Left ventricle myocardium inferior (tissue), 1 donor: ENCODE measurements at regions not wholly inside any gene's neighbourhood (a gene's known extent, or its start where the extent isn't known, plus 50 kb on each side); places are given as distances from the start of the nearest gene placed in this dataset.

ENCODE experiments used
- DNase-seq: peaks from one replicate; pipeline ENCODE4 v3.0.0-alpha.2; 2020
- H3K27ac ChIP-seq: fragments of 200-600 bp; replicated peaks from 2 replicates; pipeline ENCODE4 v1.8.0; 2021
- H3K27me3 ChIP-seq: fragments of 200-600 bp; 2 replicates; pipeline ENCODE4 v1.8.0; 2021; ENCODE audit warnings: low read depth
- H3K36me3 ChIP-seq: fragments of 200-600 bp; 2 replicates; pipeline ENCODE4 v1.8.0; 2021
- H3K4me1 ChIP-seq: fragments of 200-600 bp; 2 replicates; pipeline ENCODE4 v1.8.0; 2021
- H3K4me3 ChIP-seq: fragments of 200-600 bp; 2 replicates; pipeline ENCODE4 v1.8.0; 2021; ENCODE audit warnings: mild to moderate bottlenecking, moderate library complexity
- H3K9me3 ChIP-seq: fragments of 200-600 bp; replicated peaks from 2 replicates; pipeline ENCODE4 v1.8.0; 2021
- CTCF ChIP-seq: fragments of 200-600 bp; IDR thresholded peaks from 2 replicates; pipeline ENCODE4 v1.8.0; 2021; ENCODE audit warnings: antibody characterized with exemption, mild to moderate bottlenecking, borderline replicate concordance
- intact Hi-C: fragments of 100-400 bp; cut with micrococcal nuclease; formaldehyde crosslinking; loops from one replicate; pipeline ENCODE4 v1.11.0; 2022
- donor health status: DM: no; HTN: yes; CAD: no; lungs with severe emphysema.

GRCh38 chr1:177547200-177547599, 376.4 kb downstream of the BRINP2 start:
- Histone ChIP-seq H3K4me3 (no peak overlapping the region), H3K27ac (no peak overlapping the region), H3K9me3 (peaks cover 51% of the 10 kb centered on the region), H3K4me1 (no peaks in the 10 kb centered on the region), H3K27me3 (peaks cover 33% of the 10 kb centered on the region), H3K36me3 (no peaks in the 10 kb centered on the region)
- DNase-seq: no peak
- intact Hi-C loops: no loop called here
- no peak for TF ChIP-seq CTCF

GRCh38 chr1:177546346-177546745, 375.6 kb downstream of the BRINP2 start:
- intact Hi-C loops: no loop called here
- no peak for TF ChIP-seq CTCF

GRCh38 chr1:177526201-177526600, 355.4 kb downstream of the BRINP2 start:
- H3K4me1 ChIP-seq: peaks cover 13% of the 10 kb centered on the region
- no peaks in the 10 kb centered on the region for H3K36me3 ChIP-seq
- no peak overlapping the region for H3K27ac ChIP-seq
- peaks cover 12% of the 10 kb centered on the region for H3K9me3 ChIP-seq
- TF ChIP-seq CTCF: no peak
- no peak overlapping the region for H3K4me3 ChIP-seq
- H3K27me3 ChIP-seq: peaks cover 74% of the 10 kb centered on the region
- no peak for DNase-seq
- intact Hi-C loops: no loop called here

More at GRCh38 chr1:177546346-177546745, 375.6 kb downstream of the BRINP2 start:
- H3K27ac ChIP-seq: no peak overlapping the region
- H3K9me3 ChIP-seq: peaks cover 53% of the 10 kb centered on the region
- H3K4me3 ChIP-seq: no peak overlapping the region
- H3K4me1 ChIP-seq: no peaks in the 10 kb centered on the region
- peaks cover 38% of the 10 kb centered on the region for H3K27me3 ChIP-seq
- H3K36me3 ChIP-seq: no peaks in the 10 kb centered on the region
- no peak for DNase-seq

GRCh38 chr1:177525176-177525575, 354.4 kb downstream of the BRINP2 start:
- Histone ChIP-seq H3K4me1 (peaks cover 13% of the 10 kb centered on the region), H3K9me3 (peaks cover 2% of the 10 kb centered on the region), H3K36me3 (no peaks in the 10 kb centered on the region), H3K27ac (no peak overlapping the region), H3K27me3 (peaks cover 77% of the 10 kb centered on the region), H3K4me3 (no peak overlapping the region)
- intact Hi-C loops: no loop called here
- TF ChIP-seq CTCF: no peak
- DNase-seq: peak; percentile 13

- no peaks in the 10 kb centered on the region for H3K36me3 ChIP-seq
- no peak overlapping the region for H3K4me3 ChIP-seq
- no peak for TF ChIP-seq CTCF
- intact Hi-C loops: no loop called here
- no peak for DNase-seq
- no peak overlapping the region for H3K27ac ChIP-seq
- H3K27me3 ChIP-seq: peaks cover 99% of the 10 kb centered on the region
- no peaks in the 10 kb centered on the region for H3K9me3 ChIP-seq
- no peaks in the 10 kb centered on the region for H3K4me1 ChIP-seq
Measured at GRCh38 chr1:177517546-177517945, 346.8 kb downstream of the BRINP2 start.

- H3K9me3 ChIP-seq: peaks cover 6% of the 10 kb centered on the region
- TF ChIP-seq CTCF: no peak
- H3K27me3 ChIP-seq: peaks cover 100% of the 10 kb centered on the region
- DNase-seq: no peak
- no peak overlapping the region for H3K27ac ChIP-seq
- no peak overlapping the region for H3K4me3 ChIP-seq
- no peaks in the 10 kb centered on the region for H3K4me1 ChIP-seq
- intact Hi-C loops: no loop called here
- no peaks in the 10 kb centered on the region for H3K36me3 ChIP-seq
Measured at GRCh38 chr1:177514207-177514606, 343.4 kb downstream of the BRINP2 start.
